SU-DHL-6 (cell line): ENCODE measurements at regions not wholly inside any gene's neighbourhood (a gene's known extent, or its start where the extent isn't known, plus 50 kb on each side); places are given as distances from the start of the nearest gene placed in this dataset.

Experiments
- H2AFZ ChIP-seq: fragments of 200-600 bp; sonication (generic); 2 replicates; pipeline ENCODE4 v1.6.1; 2014; ENCODE audit warnings: low read depth, mild to moderate bottlenecking, moderate library complexity, mixed read lengths, antibody characterized with exemption, low read length; ENCODE audit not compliant: severe bottlenecking
- H3F3A ChIP-seq: fragments of 200-600 bp; shearing (Covaris generic); 2 replicates; pipeline ENCODE4 v1.6.0; 2016; ENCODE audit warnings: antibody characterized with exemption, mild to moderate bottlenecking; ENCODE audit not compliant: insufficient read depth
- H3K27ac ChIP-seq: fragments of 200-600 bp; sonication (generic); 2 replicates; pipeline ENCODE4 v1.5.1; 2016; ENCODE audit warnings: low read depth, mild to moderate bottlenecking, low read length, moderate library complexity, mixed read lengths
- H3K27me3 ChIP-seq: fragments of 200-600 bp; sonication (generic), shearing (Covaris generic); 2 replicates; pipeline ENCODE4 v1.6.0; 2014; ENCODE audit warnings: mild to moderate bottlenecking, low read length
- H3K36me3 ChIP-seq: fragments of 200-600 bp; sonication (generic); 2 replicates; pipeline ENCODE4 v1.6.1; 2014; ENCODE audit warnings: mild to moderate bottlenecking, low read length, mixed read lengths
- H3K4me2 ChIP-seq: fragments of 300-600, 200-600 bp; shearing (Covaris generic), sonication (generic); 2 replicates; pipeline ENCODE4 v1.6.0; 2014; ENCODE audit warnings: low read length, low read depth, mild to moderate bottlenecking; ENCODE audit not compliant: poor library complexity, severe bottlenecking
- H3K4me3 ChIP-seq: fragments of 200-600 bp; sonication (generic); 2 replicates; pipeline ENCODE4 v1.5.1; 2014; ENCODE audit warnings: antibody characterized with exemption, low read length, mild to moderate bottlenecking, mixed read lengths; ENCODE audit not compliant: insufficient read depth, poor library complexity, severe bottlenecking
- H3K79me2 ChIP-seq: fragments of 200-600 bp; sonication (generic); 2 replicates; pipeline ENCODE4 v1.6.1; 2014; ENCODE audit warnings: mild to moderate bottlenecking, low read length, moderate library complexity; ENCODE audit not compliant: insufficient read depth
- H3K9ac ChIP-seq: fragments of 200-600 bp; sonication (generic); 2 replicates; pipeline ENCODE4 v1.7.0; 2014; ENCODE audit warnings: mild to moderate bottlenecking, low read length
- H3K9me2 ChIP-seq: fragments of 200-600 bp; sonication (generic); replicated peaks from 2 replicates; pipeline ENCODE4 v1.6.1; 2014; ENCODE audit warnings: low read length; ENCODE audit not compliant: insufficient read depth
- H3K9me3 ChIP-seq: fragments of 200-600 bp; sonication (generic); 2 replicates; pipeline ENCODE4 v1.6.1; 2014; ENCODE audit warnings: low read length, mixed read lengths; ENCODE audit not compliant: insufficient read depth
- H4K20me1 ChIP-seq: fragments of 200-600 bp; sonication (generic); 2 replicates; pipeline ENCODE4 v1.6.1; 2014; ENCODE audit warnings: low read depth, mild to moderate bottlenecking, antibody characterized with exemption, low read length, moderate library complexity, mixed read lengths
- EZH2phosphoT487 ChIP-seq: fragments of 200-600 bp; sonication (generic), shearing (Covaris generic); conservative IDR thresholded peaks from 2 replicates; pipeline ENCODE4 v1.6.1; 2018; ENCODE audit warnings: mild to moderate bottlenecking, antibody characterized with exemption, low read length, moderate library complexity, mixed read lengths
- TF ChIP-seq, protein P1 (sequence below): fragments of 200-600 bp; sonication (generic); IDR thresholded peaks from one replicate; pipeline ENCODE4 v1.5.1; 2017; ENCODE audit warnings: antibody characterized with exemption, mild to moderate bottlenecking, low read length, moderate library complexity; ENCODE audit not compliant: insufficient read depth, poor library complexity, severe bottlenecking

DNA sequence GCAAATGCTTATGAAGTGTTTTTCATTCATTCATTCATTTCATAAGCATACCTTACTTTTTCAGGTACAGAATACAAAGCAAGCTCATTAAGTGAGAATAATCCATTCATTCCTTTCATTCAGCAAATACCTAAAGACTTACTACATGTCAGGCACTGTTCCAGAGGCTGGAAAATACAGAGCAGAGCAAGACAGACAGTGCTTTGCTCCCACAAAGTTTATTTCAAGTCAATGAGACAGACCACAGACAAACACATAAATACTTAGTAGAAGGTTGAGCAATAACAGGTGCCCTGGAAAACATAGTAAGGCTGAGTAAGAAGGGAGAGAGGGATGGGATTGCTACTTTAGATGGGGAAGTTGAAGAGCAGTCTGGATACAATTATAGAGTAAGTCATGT is 309.8 kb downstream of the C1D start:
- Histone ChIP-seq H3K27ac (no peak overlapping the region), H3K79me2 (no peaks in the 10 kb centered on the region), H4K20me1 (no peaks in the 10 kb centered on the region), H3K9me2 (no peaks in the 10 kb centered on the region), H3K36me3 (no peaks in the 10 kb centered on the region), H3K4me2 (no peak overlapping the region), H3K9ac (no peak overlapping the region), H3K27me3 (no peaks in the 10 kb centered on the region), H3K4me3 (no peak overlapping the region), H3F3A (no peaks in the 10 kb centered on the region), H2AFZ (no peak overlapping the region), H3K9me3 (no peaks in the 10 kb centered on the region)
- no peak for TF ChIP-seq EZH2phosphoT487
- TF ChIP-seq, protein P1, sequence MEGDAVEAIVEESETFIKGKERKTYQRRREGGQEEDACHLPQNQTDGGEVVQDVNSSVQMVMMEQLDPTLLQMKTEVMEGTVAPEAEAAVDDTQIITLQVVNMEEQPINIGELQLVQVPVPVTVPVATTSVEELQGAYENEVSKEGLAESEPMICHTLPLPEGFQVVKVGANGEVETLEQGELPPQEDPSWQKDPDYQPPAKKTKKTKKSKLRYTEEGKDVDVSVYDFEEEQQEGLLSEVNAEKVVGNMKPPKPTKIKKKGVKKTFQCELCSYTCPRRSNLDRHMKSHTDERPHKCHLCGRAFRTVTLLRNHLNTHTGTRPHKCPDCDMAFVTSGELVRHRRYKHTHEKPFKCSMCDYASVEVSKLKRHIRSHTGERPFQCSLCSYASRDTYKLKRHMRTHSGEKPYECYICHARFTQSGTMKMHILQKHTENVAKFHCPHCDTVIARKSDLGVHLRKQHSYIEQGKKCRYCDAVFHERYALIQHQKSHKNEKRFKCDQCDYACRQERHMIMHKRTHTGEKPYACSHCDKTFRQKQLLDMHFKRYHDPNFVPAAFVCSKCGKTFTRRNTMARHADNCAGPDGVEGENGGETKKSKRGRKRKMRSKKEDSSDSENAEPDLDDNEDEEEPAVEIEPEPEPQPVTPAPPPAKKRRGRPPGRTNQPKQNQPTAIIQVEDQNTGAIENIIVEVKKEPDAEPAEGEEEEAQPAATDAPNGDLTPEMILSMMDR: no peak

- Histone ChIP-seq H3K9me3 (no peaks in the 10 kb centered on the region), H4K20me1 (no peaks in the 10 kb centered on the region), H3K27ac (no peak overlapping the region), H3K4me2 (no peak overlapping the region), H3K9me2 (no peaks in the 10 kb centered on the region), H3K36me3 (no peaks in the 10 kb centered on the region), H3F3A (no peaks in the 10 kb centered on the region), H3K9ac (no peak overlapping the region), H2AFZ (no peak overlapping the region), H3K27me3 (no peaks in the 10 kb centered on the region), H3K79me2 (no peaks in the 10 kb centered on the region), H3K4me3 (no peak overlapping the region)
- no peak for TF ChIP-seq EZH2phosphoT487
- TF ChIP-seq, protein P1: no peak
These were observed 307.5 kb downstream of the C1D start for GRCh38 chr2:67755156-67755882.

- Histone ChIP-seq H3K27me3 (no peaks in the 10 kb centered on the region), H3K9ac (no peak overlapping the region), H3K79me2 (no peaks in the 10 kb centered on the region), H3K4me3 (no peak overlapping the region), H2AFZ (no peak overlapping the region), H4K20me1 (no peaks in the 10 kb centered on the region), H3K4me2 (no peak overlapping the region), H3K9me2 (no peaks in the 10 kb centered on the region), H3F3A (no peaks in the 10 kb centered on the region), H3K27ac (no peak overlapping the region), H3K9me3 (no peaks in the 10 kb centered on the region), H3K36me3 (no peaks in the 10 kb centered on the region)
- no peak for TF ChIP-seq EZH2phosphoT487
- TF ChIP-seq, protein P1: no peak
These were observed 301.8 kb downstream of the C1D start for GRCh38 chr2:67760995-67761394.
